Brain microvascular endothelial cell (primary cell): ENCODE measurements at regions not wholly inside any gene's neighbourhood (a gene's known extent, or its start where the extent isn't known, plus 50 kb on each side); places are given as distances from the start of the nearest gene placed in this dataset.

Experiments used
- DNase-seq: peaks from one replicate; pipeline ENCODE4 v3.0.0-alpha.2; 2020
- H3K27ac ChIP-seq: fragments of 250-450 bp; sonication (Bioruptor Pico); 2 replicates; pipeline ENCODE4 v1.5.1; 2020; ENCODE audit warnings: mild to moderate bottlenecking, moderate library complexity
- H3K27me3 ChIP-seq: fragments of 250-450 bp; sonication (Bioruptor Pico); replicated peaks from 2 replicates; pipeline ENCODE4 v1.5.1; 2020; ENCODE audit warnings: mild to moderate bottlenecking
- H3K36me3 ChIP-seq: fragments of 250-450 bp; sonication (Bioruptor Pico); replicated peaks from 2 replicates; pipeline ENCODE4 v1.5.1; 2020; ENCODE audit warnings: mild to moderate bottlenecking
- H3K4me3 ChIP-seq: 2 replicates; pipeline ENCODE4 v1.5.1; 2011; ENCODE audit warnings: low read depth, mild to moderate bottlenecking, control low read depth, low read length, moderate library complexity
- CTCF ChIP-seq: IDR thresholded peaks from 2 replicates; pipeline ENCODE4 v1.5.1; 2011; ENCODE audit warnings: low read depth, mild to moderate bottlenecking, moderate library complexity, low read length, control low read depth, inconsistent platforms; ENCODE audit errors: missing control alignments
- in situ Hi-C: cut with HindIII; loops from 2 replicates; pipeline ENCODE4 v1.10.0; 2017; ENCODE audit warnings: low sequenced_read_pairs, low pct_ligation_motif_present

- no peak for TF ChIP-seq CTCF
- in situ Hi-C loops: no loop called here
- no peak for DNase-seq
- H3K36me3 ChIP-seq: no peaks in the 10 kb centered on the region
- no peaks in the 10 kb centered on the region for H3K27me3 ChIP-seq
- no peak overlapping the region for H3K4me3 ChIP-seq
- no peak overlapping the region for H3K27ac ChIP-seq
Measured at GRCh38 chr6:9112544-9112943, 677.2 kb upstream of the SLC35B3 start.

GRCh38 chr6:9103876-9104521 lies 668.7 kb upstream of the SLC35B3 start:
- Histone ChIP-seq H3K27ac (no peak overlapping the region), H3K36me3 (no peaks in the 10 kb centered on the region), H3K27me3 (no peaks in the 10 kb centered on the region), H3K4me3 (no peak overlapping the region)
- no peak for TF ChIP-seq CTCF
- in situ Hi-C loops: no loop called here
- DNase-seq: no peak

GRCh38 chr6:9101920-9102319 lies 666.6 kb upstream of the SLC35B3 start:
- in situ Hi-C loops: no loop called here
- no peaks in the 10 kb centered on the region for H3K36me3 ChIP-seq
- no peaks in the 10 kb centered on the region for H3K27me3 ChIP-seq

GRCh38 chr6:9100869-9101580 lies 665.7 kb upstream of the SLC35B3 start:
- TF ChIP-seq CTCF: no peak

More at GRCh38 chr6:9101920-9102319, 666.6 kb upstream of the SLC35B3 start:
- H3K27ac ChIP-seq: no peak overlapping the region
- no peak overlapping the region for H3K4me3 ChIP-seq
- no peak for TF ChIP-seq CTCF
- DNase-seq: no peak

GRCh38 chr6:9095729-9096128 lies 660.4 kb upstream of the SLC35B3 start:
- DNase-seq: no peak
- no peak overlapping the region for H3K4me3 ChIP-seq
- no peak for TF ChIP-seq CTCF
- no peaks in the 10 kb centered on the region for H3K36me3 ChIP-seq
- no peaks in the 10 kb centered on the region for H3K27me3 ChIP-seq
- H3K27ac ChIP-seq: no peak overlapping the region
- in situ Hi-C loops: no loop called here

More at GRCh38 chr6:9100869-9101580, 665.7 kb upstream of the SLC35B3 start:
- in situ Hi-C loops: no loop called here
- Histone ChIP-seq H3K27ac (no peak overlapping the region), H3K27me3 (no peaks in the 10 kb centered on the region), H3K36me3 (no peaks in the 10 kb centered on the region), H3K4me3 (no peak overlapping the region)
- DNase-seq: no peak

- no peak for TF ChIP-seq CTCF
- in situ Hi-C loops: no loop called here
- H3K36me3 ChIP-seq: no peaks in the 10 kb centered on the region
- H3K4me3 ChIP-seq: no peak overlapping the region
- H3K27me3 ChIP-seq: no peaks in the 10 kb centered on the region
- DNase-seq: no peak
- H3K27ac ChIP-seq: no peak overlapping the region
Measured at GRCh38 chr6:9095137-9095536, 659.8 kb upstream of the SLC35B3 start.
